Activated T-cell treated with anti-CD3 and anti-CD28 coated beads, Interleukin-2, amount 50 U/mL, for 72 hours (primary cell): ENCODE measurements at regions not wholly inside any gene's neighbourhood (a gene's known extent, or its start where the extent isn't known, plus 50 kb on each side); places are given as distances from the start of the nearest gene placed in this dataset.

Experiments
- ATAC-seq, 2 donors: fragments of 150-1000 bp; cut with Tn5 transposase; replicated peaks in 1 of 2; 2 replicates each; pipeline ENCODE4 v1.10.0; 2021; ENCODE audit warnings: moderate library complexity in 2 of 2, mild to moderate bottlenecking in 1 of 2
- DNase-seq, 2 donors: peaks; one replicate each; pipeline ENCODE4 v3.0.0; 2021 to 2022; ENCODE audit warnings: mixed read lengths in 1 of 2
- H3K27ac Mint-ChIP-seq: one replicate; pipeline ENCODE4 v1.8.0; 2022; ENCODE audit warnings: mild to moderate bottlenecking, moderate library complexity, mixed read lengths
- H3K27me3 Mint-ChIP-seq: one replicate; pipeline ENCODE4 v1.8.0; 2022; ENCODE audit warnings: low read depth, mixed read lengths
- H3K36me3 Mint-ChIP-seq, 2 donors: one replicate each; pipeline ENCODE4 v1.8.0; 2022; ENCODE audit warnings: mixed read lengths in 2 of 2, mild to moderate bottlenecking in 1 of 2; ENCODE audit not compliant: insufficient read depth in 2 of 2
- H3K4me1 Mint-ChIP-seq: one replicate; pipeline ENCODE4 v1.8.0; 2022; ENCODE audit warnings: low read depth, mixed read lengths
- H3K4me3 Mint-ChIP-seq, 2 donors: one replicate each; pipeline ENCODE4 v1.8.0; 2022; ENCODE audit warnings: mild to moderate bottlenecking in 2 of 2, mixed read lengths in 2 of 2, moderate library complexity in 2 of 2
- H3K9me3 Mint-ChIP-seq, 2 donors: one replicate each; pipeline ENCODE4 v1.8.0; 2022; ENCODE audit warnings: mixed read lengths in 2 of 2

GRCh38 chr3:83948771-83949170 is 1010.0 kb upstream of the CADM2 start:
- no peaks in the 10 kb centered on the region for H3K27me3 Mint-ChIP-seq
- DNase-seq: no peak
- no peak overlapping the region for H3K27ac Mint-ChIP-seq
- H3K4me3 Mint-ChIP-seq: no peak overlapping the region
- H3K9me3 Mint-ChIP-seq: peaks cover 5 to 6% of the 10 kb centered on the region in 2 donors
- no peaks in the 10 kb centered on the region for H3K4me1 Mint-ChIP-seq
- no peak for ATAC-seq
- H3K36me3 Mint-ChIP-seq: no peaks in the 10 kb centered on the region

GRCh38 chr3:83953417-83954089 is 1005.2 kb upstream of the CADM2 start:
- Mint-ChIP-seq H3K36me3 (no peaks in the 10 kb centered on the region), H3K27ac (no peak overlapping the region), H3K27me3 (no peaks in the 10 kb centered on the region), H3K4me3 (no peak overlapping the region), H3K4me1 (no peaks in the 10 kb centered on the region), H3K9me3 (peaks cover 3 to 5% of the 10 kb centered on the region in 2 donors)
- DNase-seq (no peak), ATAC-seq (no peak)

- Mint-ChIP-seq H3K9me3 (peaks cover 3 to 5% of the 10 kb centered on the region in 2 donors), H3K27ac (no peak overlapping the region), H3K4me3 (no peak overlapping the region), H3K27me3 (no peaks in the 10 kb centered on the region), H3K4me1 (no peaks in the 10 kb centered on the region), H3K36me3 (no peaks in the 10 kb centered on the region)
- ATAC-seq: no peak
- DNase-seq: no peak
Measured at GRCh38 chr3:83956431-83956830, 1002.4 kb upstream of the CADM2 start.

- Mint-ChIP-seq H3K36me3 (peaks cover 0 to 2% of the 10 kb centered on the region in 2 donors), H3K4me3 (no peak overlapping the region), H3K27me3 (no peaks in the 10 kb centered on the region), H3K9me3 (peaks cover 13 to 17% of the 10 kb centered on the region in 2 donors), H3K4me1 (no peaks in the 10 kb centered on the region), H3K27ac (no peak overlapping the region)
- ATAC-seq (no peak), DNase-seq (no peak)
Measured at GRCh38 chr3:83968356-83968755, 990.4 kb upstream of the CADM2 start.

- Mint-ChIP-seq H3K9me3 (peaks cover 10 to 12% of the 10 kb centered on the region in 2 donors), H3K36me3 (peaks cover 0 to 2% of the 10 kb centered on the region in 2 donors), H3K4me1 (no peaks in the 10 kb centered on the region), H3K4me3 (no peak overlapping the region), H3K27me3 (no peaks in the 10 kb centered on the region), H3K27ac (no peak overlapping the region)
- ATAC-seq (no peak), DNase-seq (no peak)
Measured at GRCh38 chr3:83971666-83972065, 987.1 kb upstream of the CADM2 start.

- H3K9me3 Mint-ChIP-seq: peaks cover 10 to 14% of the 10 kb centered on the region in 2 donors
- ATAC-seq (no peak), DNase-seq (no peak)
- H3K27ac Mint-ChIP-seq: no peak overlapping the region
- peaks cover 0 to 2% of the 10 kb centered on the region in 2 donors for H3K36me3 Mint-ChIP-seq
- H3K27me3 Mint-ChIP-seq: no peaks in the 10 kb centered on the region
- no peak overlapping the region for H3K4me3 Mint-ChIP-seq
- H3K4me1 Mint-ChIP-seq: no peaks in the 10 kb centered on the region
Measured at GRCh38 chr3:84008623-84009022, 950.2 kb upstream of the CADM2 start.

- ATAC-seq (no peak), DNase-seq (no peak)
- Mint-ChIP-seq H3K9me3 (peaks cover 4 to 7% of the 10 kb centered on the region in 2 donors), H3K27me3 (no peaks in the 10 kb centered on the region), H3K4me1 (no peaks in the 10 kb centered on the region), H3K27ac (no peak overlapping the region), H3K4me3 (no peak overlapping the region), H3K36me3 (no peaks in the 10 kb centered on the region)
Measured at GRCh38 chr3:84023842-84024241, 934.9 kb upstream of the CADM2 start.

GRCh38 chr3:84039099-84039498 is 919.7 kb upstream of the CADM2 start:
- no peak for DNase-seq
- Mint-ChIP-seq H3K4me3 (no peak overlapping the region), H3K36me3 (peaks cover 0 to 2% of the 10 kb centered on the region in 2 donors), H3K27me3 (no peaks in the 10 kb centered on the region), H3K27ac (no peak overlapping the region), H3K4me1 (no peaks in the 10 kb centered on the region), H3K9me3 (peaks cover 13 to 24% of the 10 kb centered on the region in 2 donors)
- ATAC-seq: no peak

- no peaks in the 10 kb centered on the region for H3K27me3 Mint-ChIP-seq
- H3K36me3 Mint-ChIP-seq: no peaks in the 10 kb centered on the region
- no peaks in the 10 kb centered on the region for H3K4me1 Mint-ChIP-seq
- no peak overlapping the region for H3K4me3 Mint-ChIP-seq
- no peak overlapping the region for H3K27ac Mint-ChIP-seq
- peaks cover 4 to 7% of the 10 kb centered on the region in 2 donors for H3K9me3 Mint-ChIP-seq
- DNase-seq: no peak
- ATAC-seq: no peak
Measured at GRCh38 chr3:84042399-84043106, 916.2 kb upstream of the CADM2 start.

- Mint-ChIP-seq H3K4me1 (no peaks in the 10 kb centered on the region), H3K4me3 (no peak overlapping the region), H3K27ac (no peak overlapping the region), H3K9me3 (peaks cover 0 to 3% of the 10 kb centered on the region in 2 donors), H3K36me3 (no peaks in the 10 kb centered on the region), H3K27me3 (no peaks in the 10 kb centered on the region)
- DNase-seq (no peak), ATAC-seq (no peak)
Measured at GRCh38 chr3:84066915-84067314, 891.9 kb upstream of the CADM2 start.

GRCh38 chr3:84073664-84074063 is 885.1 kb upstream of the CADM2 start:
- H3K27me3 Mint-ChIP-seq: no peaks in the 10 kb centered on the region

GRCh38 chr3:84074767-84075166 is 884.0 kb upstream of the CADM2 start:
- ATAC-seq (no peak), DNase-seq (no peak)
- Mint-ChIP-seq H3K36me3 (no peaks in the 10 kb centered on the region), H3K27ac (no peak overlapping the region), H3K9me3 (peaks cover 3 to 4% of the 10 kb centered on the region in 2 donors), H3K4me1 (no peaks in the 10 kb centered on the region), H3K4me3 (no peak overlapping the region), H3K27me3 (no peaks in the 10 kb centered on the region)

More at GRCh38 chr3:84073664-84074063, 885.1 kb upstream of the CADM2 start:
- no peaks in the 10 kb centered on the region for H3K4me1 Mint-ChIP-seq
- ATAC-seq (no peak), DNase-seq (no peak)
- H3K4me3 Mint-ChIP-seq: no peak overlapping the region
- H3K27ac Mint-ChIP-seq: no peak overlapping the region
- no peaks in the 10 kb centered on the region for H3K36me3 Mint-ChIP-seq
- peaks cover 3 to 4% of the 10 kb centered on the region in 2 donors for H3K9me3 Mint-ChIP-seq

- DNase-seq: no peak
- H3K4me3 Mint-ChIP-seq: no peak overlapping the region
- H3K27me3 Mint-ChIP-seq: no peaks in the 10 kb centered on the region
- ATAC-seq: no peak
- no peaks in the 10 kb centered on the region for H3K4me1 Mint-ChIP-seq
- H3K36me3 Mint-ChIP-seq: no peaks in the 10 kb centered on the region
- no peak overlapping the region for H3K27ac Mint-ChIP-seq
- H3K9me3 Mint-ChIP-seq: peaks cover 3 to 4% of the 10 kb centered on the region in 2 donors
Measured at GRCh38 chr3:84077479-84077878, 881.3 kb upstream of the CADM2 start.
